ENCODE measurements at regions not wholly inside any gene's neighbourhood (a gene's known extent, or its start where the extent isn't known, plus 50 kb on each side); places are given as distances from the start of the nearest gene placed in this dataset.

DNA sequence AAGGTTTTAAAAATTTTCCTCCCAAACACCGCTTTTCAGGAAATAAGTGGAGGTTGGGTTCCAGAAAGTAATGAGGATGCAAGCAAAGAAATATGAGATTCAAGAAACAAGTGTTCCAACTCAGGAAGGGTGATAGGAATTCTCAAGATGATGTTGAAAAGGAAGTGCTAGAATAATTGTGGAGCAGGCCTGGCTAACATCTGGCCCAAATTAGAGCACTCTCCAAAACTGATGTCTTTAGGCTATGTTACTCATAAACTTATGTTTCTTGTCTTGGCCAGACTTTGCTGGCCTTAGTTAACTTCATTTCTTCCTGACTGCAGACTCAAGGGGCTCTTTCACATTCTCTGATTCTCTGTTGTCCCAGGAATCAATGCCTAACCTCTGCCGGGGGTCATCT is 116.3 kb downstream of the TMTC3 start:
- TF ChIP-seq, protein P1, sequence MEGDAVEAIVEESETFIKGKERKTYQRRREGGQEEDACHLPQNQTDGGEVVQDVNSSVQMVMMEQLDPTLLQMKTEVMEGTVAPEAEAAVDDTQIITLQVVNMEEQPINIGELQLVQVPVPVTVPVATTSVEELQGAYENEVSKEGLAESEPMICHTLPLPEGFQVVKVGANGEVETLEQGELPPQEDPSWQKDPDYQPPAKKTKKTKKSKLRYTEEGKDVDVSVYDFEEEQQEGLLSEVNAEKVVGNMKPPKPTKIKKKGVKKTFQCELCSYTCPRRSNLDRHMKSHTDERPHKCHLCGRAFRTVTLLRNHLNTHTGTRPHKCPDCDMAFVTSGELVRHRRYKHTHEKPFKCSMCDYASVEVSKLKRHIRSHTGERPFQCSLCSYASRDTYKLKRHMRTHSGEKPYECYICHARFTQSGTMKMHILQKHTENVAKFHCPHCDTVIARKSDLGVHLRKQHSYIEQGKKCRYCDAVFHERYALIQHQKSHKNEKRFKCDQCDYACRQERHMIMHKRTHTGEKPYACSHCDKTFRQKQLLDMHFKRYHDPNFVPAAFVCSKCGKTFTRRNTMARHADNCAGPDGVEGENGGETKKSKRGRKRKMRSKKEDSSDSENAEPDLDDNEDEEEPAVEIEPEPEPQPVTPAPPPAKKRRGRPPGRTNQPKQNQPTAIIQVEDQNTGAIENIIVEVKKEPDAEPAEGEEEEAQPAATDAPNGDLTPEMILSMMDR (IDR thresholded peaks at IDR 0.05), result no peak
- TF ChIP-seq POLR2A (IDR thresholded peaks at IDR 0.05) (no peak), POLR2AphosphoS5 (IDR thresholded peaks at IDR 0.05) (no peak), EP300 (IDR thresholded peaks at IDR 0.05) (no peak)

Data from stomach (tissue), 4 donors.